AG09319 (cell line): ENCODE measurements at regions not wholly inside any gene's neighbourhood (a gene's known extent, or its start where the extent isn't known, plus 50 kb on each side); places are given as distances from the start of the nearest gene placed in this dataset.
"Not testable (repeated sequence)": the region's sequence is repeated elsewhere in the genome, so short reads cannot be mapped to it uniquely, and the experiment has no call there.

Experiments
- DNase-seq: peaks from one replicate; pipeline ENCODE4 v3.0.0-alpha.2; 2010; ENCODE audit warnings: low read depth; ENCODE audit errors: extremely low read depth
- CTCF ChIP-seq: IDR thresholded peaks from 2 replicates; pipeline ENCODE4 v1.5.1; 2011; ENCODE audit warnings: low read depth, mild to moderate bottlenecking, inconsistent platforms, low read length, moderate library complexity

DNA sequence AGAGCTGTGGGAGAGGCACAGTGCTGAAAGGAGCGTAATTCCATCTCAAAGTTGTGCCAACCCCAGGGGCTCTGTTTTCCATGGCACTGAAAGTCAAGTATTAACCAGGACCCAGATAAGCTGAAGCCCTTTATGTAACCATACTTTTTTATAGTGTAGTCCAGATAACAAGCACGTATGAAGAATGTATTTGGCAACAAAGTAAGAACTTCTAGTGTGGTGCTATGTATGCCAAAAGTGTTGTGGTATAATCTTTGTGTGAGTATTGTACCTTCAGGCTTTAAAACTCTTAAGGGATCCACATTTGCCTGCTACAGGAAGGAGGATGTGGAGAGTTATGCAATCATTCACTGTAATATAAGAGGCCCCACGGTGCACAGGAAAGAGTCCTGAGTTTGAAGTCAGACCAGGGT lies 129.4 kb downstream of the IBTK start:
- TF ChIP-seq CTCF, result no peak
- DNase-seq, result no peak

DNA sequence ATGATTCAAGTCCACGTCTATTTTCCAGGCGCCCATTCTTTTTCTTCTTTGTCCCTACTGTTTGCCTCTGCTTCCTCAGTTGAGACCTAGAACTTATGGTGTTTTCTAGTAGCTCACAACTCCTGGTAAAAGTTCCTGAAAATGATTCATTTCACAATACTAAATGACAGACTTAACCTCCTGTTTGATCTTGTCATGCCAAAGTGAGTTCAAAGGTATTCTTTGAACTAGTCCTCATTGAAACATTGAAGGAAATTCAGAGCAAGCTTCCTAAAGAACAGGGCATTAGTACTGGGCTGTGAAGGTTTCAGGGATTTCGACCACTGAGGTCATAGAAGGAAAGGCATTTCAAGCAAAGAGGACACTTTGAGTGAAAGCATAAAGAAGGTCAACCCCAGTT lies 132.8 kb downstream of the IBTK start:
- TF ChIP-seq CTCF, result no peak
- no peak for DNase-seq

DNA sequence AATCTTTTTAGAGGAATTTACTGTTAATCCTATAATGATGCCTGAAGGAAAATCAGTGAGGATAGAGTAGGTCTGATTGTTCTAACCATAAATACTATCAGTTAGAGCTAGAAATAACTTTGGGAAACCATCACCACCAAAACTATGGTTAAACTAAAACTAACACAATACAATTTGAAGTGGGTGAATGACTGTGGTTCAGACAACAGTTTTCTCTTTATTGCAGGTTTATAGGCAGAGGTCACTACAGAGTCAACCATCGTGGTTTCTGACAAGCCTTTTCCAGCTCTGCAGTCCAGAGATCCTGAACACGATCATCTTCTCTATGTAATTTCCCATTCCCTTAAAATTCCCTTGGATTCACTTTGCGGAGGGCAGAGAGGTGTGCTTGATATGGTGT lies 134.3 kb downstream of the IBTK start:
- no peak for TF ChIP-seq CTCF
- DNase-seq, result no peak

DNA sequence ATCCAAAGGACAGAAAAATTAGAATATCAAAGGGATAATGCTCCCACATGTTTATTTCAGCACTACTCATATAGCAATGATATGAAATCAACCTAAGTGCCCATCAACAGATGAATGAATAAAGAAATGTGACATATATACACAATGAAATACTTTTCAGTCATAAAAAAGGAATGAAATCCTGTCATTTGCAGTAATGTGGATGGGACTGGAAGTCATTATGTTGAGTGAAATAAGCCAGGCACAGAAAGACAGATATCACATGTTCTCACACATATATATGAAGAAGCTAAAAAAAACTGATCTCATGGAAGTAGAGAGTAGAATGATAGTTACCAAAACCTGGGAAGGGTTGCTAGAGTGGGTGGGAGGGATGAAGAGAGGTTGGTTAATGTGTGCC lies 135.7 kb downstream of the IBTK start:
- DNase-seq, result no peak
- TF ChIP-seq CTCF, result no peak

GRCh38 chr6:82111114-82111513 lies 136.4 kb downstream of the IBTK start:
- TF ChIP-seq CTCF, result no peak
- DNase-seq, result no peak

GRCh38 chr6:82103171-82103570 lies 144.4 kb downstream of the IBTK start:
- DNase-seq, result not testable (repeated sequence)

- not testable (repeated sequence) for DNase-seq
These were observed 146.0 kb downstream of the IBTK start for GRCh38 chr6:82101374-82102114.

DNA sequence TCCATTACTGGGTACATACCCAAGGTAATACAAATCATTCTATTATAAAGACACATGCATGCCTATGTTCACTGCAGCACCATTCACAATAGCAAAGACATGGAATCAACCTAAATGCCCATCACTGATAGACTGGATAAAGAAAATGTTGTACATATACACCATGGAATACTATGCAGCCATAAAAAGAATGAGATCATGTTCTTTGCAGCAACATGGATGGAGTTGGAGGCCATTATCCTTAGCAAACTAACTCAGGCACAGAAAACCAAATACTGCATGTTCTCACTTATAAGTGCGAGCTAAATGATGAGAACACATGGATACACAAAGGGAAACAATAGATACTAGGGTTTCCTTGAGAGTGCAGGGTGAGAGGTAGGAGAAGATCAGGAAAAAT lies 146.8 kb downstream of the IBTK start:
- DNase-seq, result not testable (repeated sequence)

- DNase-seq, result no peak
- no peak for TF ChIP-seq CTCF
These were observed 149.9 kb downstream of the IBTK start for GRCh38 chr6:82097676-82098075.
